NCI-H146 treated with DMSO at 0.1 percent for 48 hours (cell line): ENCODE measurements at regions not wholly inside any gene's neighbourhood (a gene's known extent, or its start where the extent isn't known, plus 50 kb on each side); places are given as distances from the start of the nearest gene placed in this dataset.

Source experiments
- DNase-seq: peaks from one replicate; lab custom pipeline; 2025; ENCODE audit not compliant: unreplicated experiment; lab: John Stamatoyannopoulos, UW

DNA sequence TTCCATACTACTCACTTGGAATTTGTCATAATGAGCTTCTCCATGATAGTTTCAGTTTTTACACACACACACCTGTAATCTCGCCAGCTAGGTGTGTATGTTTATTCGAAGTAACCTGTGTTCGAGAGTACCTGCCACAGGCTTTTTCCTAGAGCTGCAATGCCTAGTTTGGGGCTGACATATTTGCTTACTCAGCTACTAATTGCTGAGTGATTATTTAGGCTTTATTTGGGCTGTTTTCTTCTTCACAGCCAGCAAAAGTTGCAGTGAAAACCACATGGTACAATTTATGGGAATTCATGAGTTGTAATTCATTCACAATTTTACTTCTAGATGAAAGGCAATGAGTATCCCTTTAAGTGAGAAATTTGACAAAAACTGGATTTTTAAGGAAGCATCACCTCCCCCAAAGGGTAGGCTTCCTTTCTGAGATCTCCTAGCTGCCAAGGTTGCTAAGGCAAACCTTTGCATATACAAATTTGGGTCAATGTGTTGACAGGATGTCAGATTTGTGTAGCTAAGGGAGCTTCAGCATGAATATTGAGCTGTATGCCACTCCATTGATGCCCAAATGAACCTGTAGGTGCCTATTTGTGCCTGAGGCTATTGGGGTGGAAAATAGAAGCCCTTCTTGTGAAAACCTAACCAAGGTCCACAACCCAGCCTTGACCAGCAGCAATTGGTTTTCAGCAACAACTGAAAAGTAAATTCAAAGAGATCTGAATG is 108.7 kb upstream of the OTX2 start:
- no peak for DNase-seq

DNA sequence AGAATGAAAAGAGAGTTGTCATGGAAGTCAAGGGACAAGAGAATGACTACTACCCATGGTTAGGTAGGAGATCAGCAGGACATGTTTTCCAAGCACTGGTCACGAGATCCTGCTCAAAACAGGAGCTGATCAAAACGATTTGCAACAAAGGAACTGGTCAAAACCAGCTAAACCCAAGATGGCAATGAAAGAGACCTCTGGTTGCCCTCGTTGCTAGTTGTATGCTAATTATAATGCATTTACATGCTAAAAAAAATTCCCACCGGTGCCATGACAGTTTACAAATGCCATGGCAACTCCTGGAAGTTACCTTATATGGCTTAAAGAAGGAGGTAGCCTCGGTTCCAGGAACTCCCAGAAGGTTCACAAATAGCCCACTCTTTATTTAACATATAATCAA is 95.0 kb upstream of the OTX2 start:
- DNase-seq = no peak

DNA sequence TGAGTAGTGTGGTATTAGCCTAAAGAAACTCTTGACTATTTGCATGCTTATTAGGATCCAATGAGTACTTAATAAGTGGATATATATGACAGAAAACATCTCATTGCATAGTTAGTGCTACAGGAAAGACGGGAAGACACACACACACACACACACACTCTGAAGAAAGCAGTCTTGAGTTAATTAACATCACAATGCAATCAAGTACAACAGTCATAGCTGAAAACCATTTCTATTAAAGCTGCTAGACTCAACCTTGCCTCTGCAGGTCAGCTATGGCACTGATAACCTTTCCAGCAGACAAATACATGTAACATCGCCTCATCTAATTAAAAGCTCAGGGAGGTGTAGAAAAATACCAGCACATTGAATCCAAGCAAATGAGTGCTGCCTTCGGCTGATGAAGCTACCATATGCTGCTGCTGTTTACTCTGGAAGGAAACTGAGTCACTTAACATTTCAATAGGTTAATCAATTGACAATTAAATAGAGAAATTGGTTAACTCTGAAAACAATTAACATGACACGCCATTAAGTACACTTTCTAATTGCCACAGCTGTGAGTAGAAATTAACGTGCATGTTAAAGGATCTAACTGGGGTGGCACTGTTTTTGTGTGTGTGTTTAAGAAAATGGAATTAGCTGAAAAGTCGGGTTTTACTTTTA is 93.2 kb upstream of the OTX2 start:
- no peak for DNase-seq

GRCh38 chr14:56902385-56902784 is 92.1 kb upstream of the OTX2 start:
- no peak for DNase-seq

GRCh38 chr14:56900726-56901125 is 90.4 kb upstream of the OTX2 start:
- DNase-seq = no peak

GRCh38 chr14:56899829-56900228 is 89.5 kb upstream of the OTX2 start:
- DNase-seq = no peak

DNA sequence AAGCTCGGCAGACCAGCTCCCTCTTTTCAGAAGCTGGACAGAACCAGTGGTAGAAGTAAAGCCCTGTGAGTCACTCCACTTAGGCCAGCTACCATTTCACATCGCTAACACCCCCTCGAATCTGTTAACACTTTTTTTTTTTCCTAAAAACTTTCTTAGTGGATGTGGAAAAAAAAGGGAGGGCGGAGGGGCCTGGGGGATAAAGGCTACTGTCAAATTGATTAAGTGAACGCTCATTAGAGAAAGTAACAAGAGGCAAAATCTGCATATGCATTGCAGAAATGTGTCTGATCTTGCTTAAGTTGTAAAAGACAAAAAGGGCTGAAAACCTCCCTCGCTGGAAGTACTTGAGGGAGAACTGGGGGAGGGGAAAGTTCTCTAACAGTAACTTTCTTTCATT is 86.6 kb upstream of the OTX2 start:
- no peak for DNase-seq

DNA sequence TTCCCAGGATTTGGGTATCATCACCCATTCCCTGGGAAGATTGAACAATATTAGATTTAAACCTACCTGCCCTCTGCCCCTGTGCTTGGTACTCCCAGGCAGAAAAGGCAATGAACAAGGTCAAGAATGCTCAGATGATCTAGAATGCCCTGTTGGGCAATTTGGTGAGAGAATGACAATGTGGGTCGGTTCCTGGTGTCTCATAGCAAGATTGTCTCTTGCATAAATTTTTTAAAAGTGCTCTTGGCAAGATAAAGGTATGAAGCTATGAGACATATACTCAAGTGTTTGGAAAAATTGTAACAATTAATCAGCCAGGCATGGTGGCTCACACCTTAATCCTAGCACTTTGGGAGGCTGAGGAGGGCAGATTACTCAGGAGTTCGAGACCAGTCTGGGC is 86.0 kb upstream of the OTX2 start:
- DNase-seq = no peak

DNA sequence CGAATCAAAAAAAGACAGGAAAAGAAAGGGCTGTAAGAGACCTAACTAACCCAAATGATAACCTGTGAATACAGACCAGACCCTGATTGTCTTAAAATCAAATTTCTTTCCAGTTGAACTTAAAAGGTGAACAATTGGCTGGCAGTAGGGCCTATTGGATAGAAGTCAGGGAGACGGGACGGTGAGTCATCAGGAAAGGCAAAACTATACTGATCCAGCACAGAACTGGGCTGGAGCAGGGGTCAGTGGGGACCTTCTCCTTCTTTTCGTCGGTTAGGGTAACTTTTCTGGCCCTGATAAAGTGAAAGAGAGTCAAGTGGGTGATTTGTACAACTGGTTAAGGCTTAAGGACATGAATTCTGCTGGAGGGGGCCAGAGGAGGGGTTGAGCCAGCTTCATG is 84.9 kb upstream of the OTX2 start:
- DNase-seq = no peak

GRCh38 chr14:56894591-56894991 is 84.3 kb upstream of the OTX2 start:
- DNase-seq = no peak

GRCh38 chr14:56892959-56893358 is 82.7 kb upstream of the OTX2 start:
- no peak for DNase-seq

DNA sequence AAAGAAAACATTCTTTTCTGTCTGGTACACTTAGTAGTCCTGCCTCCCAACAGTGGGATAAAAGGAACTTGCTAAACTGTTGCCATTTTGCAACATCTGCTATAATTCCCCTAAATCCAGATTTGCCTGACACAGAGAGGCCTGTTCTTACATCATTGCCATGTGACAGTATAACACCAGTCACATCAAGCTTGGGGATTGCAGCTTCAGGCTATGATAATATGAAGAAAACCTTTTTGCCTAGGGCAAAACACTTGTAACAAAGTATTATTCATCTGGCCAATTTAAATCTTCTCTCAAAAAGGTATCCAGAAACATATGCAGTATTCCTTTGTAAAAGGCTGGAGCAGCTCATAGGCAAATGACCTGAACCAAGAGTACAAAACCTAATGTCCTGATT is 80.9 kb upstream of the OTX2 start:
- no peak for DNase-seq

GRCh38 chr14:56889705-56890104 is 79.4 kb upstream of the OTX2 start:
- no peak for DNase-seq

- DNase-seq = no peak
These were observed 78.0 kb upstream of the OTX2 start for GRCh38 chr14:56888274-56888673.

DNA sequence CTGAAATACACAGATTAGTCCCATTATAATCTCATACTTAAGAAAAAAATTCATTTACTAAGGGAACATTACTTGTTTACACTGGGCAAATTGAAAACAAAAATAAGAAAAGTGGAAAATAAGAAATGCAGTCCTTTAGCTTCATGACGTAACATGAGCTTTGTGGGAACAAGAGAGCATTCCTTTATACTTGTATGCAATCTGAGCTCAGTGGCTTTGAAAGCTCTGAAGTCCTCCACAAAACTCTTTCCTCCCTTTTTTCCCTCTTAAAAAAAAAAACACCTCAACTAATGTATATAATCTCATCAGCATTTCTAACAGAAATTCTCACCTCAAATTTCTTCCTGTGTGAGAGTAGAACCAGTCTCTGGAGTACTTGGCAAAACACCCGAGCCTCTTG is 76.9 kb upstream of the OTX2 start:
- no peak for DNase-seq

DNA sequence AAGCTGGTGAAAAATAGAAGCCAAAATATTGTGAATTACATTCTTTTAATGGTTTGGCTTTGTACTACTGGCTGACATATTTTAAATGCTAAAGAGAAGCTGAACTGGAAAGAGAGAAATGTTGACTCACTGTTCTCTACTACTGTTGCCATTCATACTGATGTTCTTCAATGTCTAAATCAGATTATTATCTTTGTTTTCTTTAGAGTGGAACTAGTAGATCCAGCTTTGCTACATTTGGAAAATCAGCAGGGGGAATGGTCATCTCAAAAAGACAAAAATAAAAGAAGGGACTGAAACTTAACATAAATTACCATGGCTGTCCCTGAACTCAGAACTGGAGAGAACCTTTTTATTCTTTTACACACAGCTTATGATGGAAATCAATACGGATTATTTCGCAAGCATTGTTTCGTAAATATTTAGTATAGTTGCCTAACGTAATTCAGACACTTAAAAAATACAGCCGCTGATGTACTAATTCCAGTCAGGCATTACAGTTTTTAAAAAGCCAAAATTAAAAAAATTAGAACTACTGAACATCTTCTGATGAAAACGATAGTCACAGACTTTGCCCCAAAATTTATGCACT is 76.3 kb upstream of the OTX2 start:
- DNase-seq = no peak

DNA sequence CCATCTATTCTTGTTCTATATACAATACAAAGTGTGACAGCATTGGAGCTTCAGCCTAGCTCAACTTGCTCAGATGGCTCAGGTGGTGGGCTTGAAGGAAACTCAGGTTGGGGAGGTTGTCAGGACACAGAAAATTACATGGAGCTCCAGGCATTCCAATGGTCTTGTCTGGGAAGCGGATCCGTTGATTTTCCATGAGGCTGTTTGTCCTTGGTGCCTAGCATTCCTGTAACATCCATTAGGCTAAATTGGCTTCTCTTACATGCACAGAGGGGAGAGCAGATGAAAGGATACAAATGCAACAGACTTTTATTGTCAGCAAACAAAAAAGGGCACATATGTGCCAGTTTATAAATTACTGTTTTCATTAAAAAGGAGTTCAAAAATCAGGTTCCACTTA is 75.5 kb upstream of the OTX2 start:
- no peak for DNase-seq

- no peak for DNase-seq
These were observed 74.3 kb upstream of the OTX2 start for GRCh38 chr14:56884617-56885016.

DNA sequence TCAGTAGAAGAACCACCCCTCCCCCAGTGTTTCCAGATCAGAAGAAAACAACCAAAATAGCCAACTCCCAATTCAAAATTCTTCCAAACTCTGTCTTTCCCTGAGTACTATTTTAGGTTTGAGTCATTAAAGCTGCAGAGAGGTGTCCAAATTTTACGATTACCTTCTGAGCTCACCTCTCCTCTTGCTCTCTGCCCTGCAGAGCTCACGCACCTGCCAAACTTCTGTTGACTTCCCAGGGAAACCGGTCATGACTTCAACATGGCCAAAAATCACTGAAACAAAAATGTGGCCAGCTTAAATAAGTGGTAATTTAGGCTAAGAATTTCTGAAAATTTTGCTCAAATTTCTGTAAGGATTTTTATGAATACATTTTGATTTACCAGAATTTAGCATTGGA is 70.9 kb upstream of the OTX2 start:
- no peak for DNase-seq

GRCh38 chr14:56878766-56879165 is 68.5 kb upstream of the OTX2 start:
- no peak for DNase-seq

- DNase-seq = no peak
These were observed 64.9 kb upstream of the OTX2 start for GRCh38 chr14:56875104-56875675.

- DNase-seq = peak; percentile 51
These were observed 64.1 kb upstream of the OTX2 start for GRCh38 chr14:56874375-56874774.
